GM12878 (cell line): ENCODE measurements at regions not wholly inside any gene's neighbourhood (a gene's known extent, or its start where the extent isn't known, plus 50 kb on each side); places are given as distances from the start of the nearest gene placed in this dataset.

Experiments
- ATAC-seq: fragments of 200-7000 bp; cut with Tn5 transposase; 3 replicates; pipeline ENCODE4 v1.9.1; 2020; ENCODE audit warnings: mild to moderate bottlenecking, moderate library complexity
- BruUV-seq: library from RNA; stranded (reverse); fragments of 400-500 nt; replicated peaks from 2 replicates; lab custom pipeline; 2021; lab: Mats Ljungman, UMichigan
- CTCF ChIA-PET: fragments of 300-600 bp; sonication (Branson Sonifier 250); formaldehyde crosslinking; extraction: SDS; loops from one replicate; lab custom pipeline; 2021; ENCODE audit warnings: inconsistent platforms; lab: Yijun Ruan, JAX
- POLR2A ChIA-PET: fragments of 350-600 bp; formaldehyde crosslinking; extraction: SDS; loops from one replicate; lab custom pipeline; 2021; ENCODE audit warnings: inconsistent platforms; lab: Charles Lee
- RAD21 ChIA-PET: fragments of 300-600 bp; sonication (Branson Sonifier 250); formaldehyde crosslinking; loops from one replicate; lab custom pipeline; 2023; ENCODE audit warnings: antibody characterized with exemption; ENCODE audit not compliant: unreplicated experiment; lab: Charles Lee
- SMC1A ChIA-PET: fragments of 300-600 bp; sonication (Branson Sonifier 250); formaldehyde crosslinking; loops from one replicate; lab custom pipeline; 2023; ENCODE audit not compliant: unreplicated experiment, uncharacterized antibody; lab: Charles Lee
- DNase-seq: peaks from one replicate; pipeline ENCODE4 v3.0.0-alpha.2; 2011; ENCODE audit warnings: low read depth, low spot score
- FAIRE-seq: peaks from 3 replicates; lab custom pipeline; 2011; peaks lifted over from hg19 to GRCh38; lab: Jason Lieb, UNC
- H2AFZ ChIP-seq: 2 replicates; pipeline ENCODE4 v1.6.0; 2011; ENCODE audit warnings: low read depth, low read length, control low read depth; ENCODE audit not compliant: control insufficient read depth
- H3K27ac ChIP-seq: 2 replicates; pipeline ENCODE4 v1.5.1; 2011; ENCODE audit warnings: control low read depth; ENCODE audit not compliant: control insufficient read depth, insufficient read depth
- H3K27me3 ChIP-seq, 2 experiments: replicated peaks in 1 of 2; 2 replicates each; pipeline versions ENCODE4 v1.6.0 to v1.6.1; 2011; ENCODE audit warnings: low read length in 1 of 2; ENCODE audit not compliant: control insufficient read depth in 2 of 2, insufficient read depth in 2 of 2
- H3K36me3 ChIP-seq, 2 experiments: 2 replicates each; pipeline ENCODE4 v1.5.1; 2011; ENCODE audit warnings: low read length in 1 of 2; ENCODE audit not compliant: control insufficient read depth in 2 of 2, insufficient read depth in 2 of 2
- H3K4me1 ChIP-seq: 2 replicates; pipeline ENCODE4 v1.6.1; 2011; ENCODE audit warnings: mild to moderate bottlenecking, low read length, moderate library complexity, mixed read lengths; ENCODE audit not compliant: control insufficient read depth, insufficient read depth
- H3K4me2 ChIP-seq: 2 replicates; pipeline ENCODE4 v1.6.0; 2011; ENCODE audit warnings: control low read depth; ENCODE audit not compliant: control insufficient read depth, insufficient read depth
- H3K4me3 ChIP-seq: fragments of 200-600 bp; sonication (generic); 2 replicates; pipeline ENCODE4 v1.5.1; 2016
- H3K79me2 ChIP-seq: 2 replicates; pipeline ENCODE4 v1.6.0; 2011; ENCODE audit warnings: low read length; ENCODE audit not compliant: control insufficient read depth, insufficient read depth
- H3K9ac ChIP-seq: 2 replicates; pipeline ENCODE4 v1.8.0; 2011; ENCODE audit warnings: low read length, control low read depth, mixed read lengths; ENCODE audit not compliant: control insufficient read depth, insufficient read depth
- H3K9me3 ChIP-seq: replicated peaks from 3 replicates; pipeline ENCODE4 v1.5.1; 2011; ENCODE audit warnings: mild to moderate bottlenecking, low read length; ENCODE audit not compliant: control insufficient read depth, insufficient read depth
- H4K20me1 ChIP-seq: 2 replicates; pipeline ENCODE4 v1.6.0; 2011; ENCODE audit not compliant: control insufficient read depth, insufficient read depth
- CHD4 ChIP-seq: fragments of 200-600 bp; sonication (generic); IDR thresholded peaks from 2 replicates; pipeline ENCODE4 v1.6.1; 2016; ENCODE audit warnings: mild to moderate bottlenecking
- HDAC6 ChIP-seq: fragments of 200-600 bp; sonication (generic); IDR thresholded peaks from one replicate; pipeline ENCODE4 v1.8.0; 2017; ENCODE audit warnings: antibody characterized with exemption; ENCODE audit not compliant: unreplicated experiment
- PAX8 ChIP-seq: fragments of 450-650 bp; IDR thresholded peaks from 2 replicates; pipeline ENCODE4 v1.6.1; 2017; ENCODE audit warnings: mild to moderate bottlenecking, moderate library complexity
- WGBS: methylation state at CpG from one replicate; pipeline ENCODE4 v1.1.6; 2016; ENCODE audit warnings: low lambda C conversion rate; ENCODE audit not compliant: insufficient replicate concordance, insufficient coverage; ENCODE audit errors: missing lambda C conversion rate; 5-methylcytosine and 5-hydroxymethylcytosine counted together
- in situ Hi-C: fragments of 300-500 bp; cut with MboI; formaldehyde crosslinking; loops from 9 replicates; pipeline ENCODE4 v1.14.3; 2018; ENCODE audit warnings: mixed read lengths
- intact Hi-C: fragments of 100-400 bp; cut with micrococcal nuclease; formaldehyde crosslinking; loops from one replicate; pipeline ENCODE4 v1.14.2; 2022; ENCODE audit not compliant: unreplicated experiment
- TF ChIP-seq, protein P1 (sequence below): IDR thresholded peaks from 2 replicates; pipeline ENCODE4 v1.6.1; 2011; ENCODE audit warnings: low read depth, mild to moderate bottlenecking, low read length, moderate library complexity, borderline replicate concordance; ENCODE audit errors: extremely low read depth
- TF ChIP-seq, protein P2 (sequence below): IDR thresholded peaks from 2 replicates; pipeline ENCODE4 v1.6.1; 2012; ENCODE audit warnings: low read depth, low read length, improper control_type of control experiment

- TF ChIP-seq, protein P1, sequence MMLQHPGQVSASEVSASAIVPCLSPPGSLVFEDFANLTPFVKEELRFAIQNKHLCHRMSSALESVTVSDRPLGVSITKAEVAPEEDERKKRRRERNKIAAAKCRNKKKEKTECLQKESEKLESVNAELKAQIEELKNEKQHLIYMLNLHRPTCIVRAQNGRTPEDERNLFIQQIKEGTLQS = no peak
- TF ChIP-seq, protein P2, sequence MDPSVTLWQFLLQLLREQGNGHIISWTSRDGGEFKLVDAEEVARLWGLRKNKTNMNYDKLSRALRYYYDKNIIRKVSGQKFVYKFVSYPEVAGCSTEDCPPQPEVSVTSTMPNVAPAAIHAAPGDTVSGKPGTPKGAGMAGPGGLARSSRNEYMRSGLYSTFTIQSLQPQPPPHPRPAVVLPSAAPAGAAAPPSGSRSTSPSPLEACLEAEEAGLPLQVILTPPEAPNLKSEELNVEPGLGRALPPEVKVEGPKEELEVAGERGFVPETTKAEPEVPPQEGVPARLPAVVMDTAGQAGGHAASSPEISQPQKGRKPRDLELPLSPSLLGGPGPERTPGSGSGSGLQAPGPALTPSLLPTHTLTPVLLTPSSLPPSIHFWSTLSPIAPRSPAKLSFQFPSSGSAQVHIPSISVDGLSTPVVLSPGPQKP = no peak
- no peak for TF ChIP-seq PAX8
- TF ChIP-seq CHD4 = no peak
These were observed 188.6 kb downstream of the CYLC2 start (continued) for GRCh38 chr9:103183701-103184171.

- TF ChIP-seq HDAC6 = no peak
- ChIA-PET POLR2A (no interaction called here), CTCF (no interaction called here), RAD21 (no interaction called here), SMC1A (no interaction called here)
- no peak for FAIRE-seq
- no peak overlapping the region for H3K27ac ChIP-seq
- no peaks in the 10 kb centered on the region for H3K4me1 ChIP-seq
- H4K20me1 ChIP-seq = no peaks in the 10 kb centered on the region
- DNase-seq = no peak
- no peaks in the 10 kb centered on the region for H3K9me3 ChIP-seq
- no peaks in the 10 kb centered on the region for H3K36me3 ChIP-seq
- no peak overlapping the region for H3K9ac ChIP-seq
- no peak overlapping the region for H2AFZ ChIP-seq
- ATAC-seq = no peak
- no TSS peak for BruUV-seq
- H3K79me2 ChIP-seq = no peaks in the 10 kb centered on the region
- H3K4me3 ChIP-seq = no peak overlapping the region
- H3K4me2 ChIP-seq = no peak overlapping the region
- intact Hi-C loops (no loop called here), in situ Hi-C loops (no loop called here)
- WGBS = 75% methylated on average over 22 of the region's 22 CpGs
- no peaks in the 10 kb centered on the region for H3K27me3 ChIP-seq
These were observed 191.8 kb downstream of the CYLC2 start for GRCh38 chr9:103186959-103187358.
